Right kidney (tissue), 1 donor: ENCODE measurements at regions not wholly inside any gene's neighbourhood (a gene's known extent, or its start where the extent isn't known, plus 50 kb on each side); places are given as distances from the start of the nearest gene placed in this dataset.

Experiments
- DNase-seq: peaks from one replicate; pipeline ENCODE4 v3.0.0-alpha.2; 2016

DNA sequence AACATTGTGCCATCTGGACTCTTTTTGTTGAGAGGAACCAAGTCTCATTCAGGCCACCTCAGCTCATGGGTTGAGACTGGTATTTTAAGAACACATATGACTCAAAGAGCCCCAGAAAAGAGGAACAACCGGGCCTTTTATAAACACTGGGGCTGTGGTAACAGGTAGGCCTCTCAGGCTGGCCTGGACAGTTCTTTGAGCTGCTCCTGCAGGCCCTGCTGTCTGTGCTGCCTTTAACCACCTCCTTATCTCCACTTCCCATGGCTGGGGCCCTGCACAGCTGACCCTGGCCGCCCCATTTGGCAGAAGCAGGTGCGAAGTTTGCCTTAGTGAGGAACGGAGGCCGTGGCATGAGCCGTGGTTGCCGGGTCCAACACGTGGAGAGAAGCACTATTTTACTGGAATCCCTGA is 163.3 kb downstream of the RHOU start:
- no peak for DNase-seq

DNA sequence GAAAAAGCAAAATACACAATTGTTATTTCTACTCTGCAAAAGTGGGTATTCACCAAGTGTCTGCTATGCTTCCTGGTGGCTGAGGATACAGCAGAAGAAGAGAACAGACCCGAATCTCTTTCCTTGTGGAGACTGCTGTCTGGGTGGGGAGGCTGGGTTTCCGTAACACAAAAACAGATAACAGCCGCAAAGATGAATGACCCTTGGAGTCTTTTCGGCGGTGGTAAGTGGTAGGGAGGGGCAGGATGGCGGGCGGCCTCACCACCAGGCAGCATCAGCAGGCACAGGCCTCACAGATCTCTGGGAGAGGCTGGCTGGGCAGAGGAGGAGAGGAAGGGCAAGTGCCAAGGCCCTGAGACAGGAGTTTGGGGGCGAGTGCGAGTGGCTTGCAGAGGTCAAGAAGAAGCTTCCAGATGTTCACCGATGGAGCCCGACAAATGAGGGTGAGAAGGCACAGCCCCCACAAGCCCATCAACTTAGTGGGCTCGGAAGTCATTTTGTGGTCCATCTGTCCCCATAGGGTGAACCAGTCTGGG is 164.2 kb downstream of the RHOU start:
- no peak for DNase-seq

DNA sequence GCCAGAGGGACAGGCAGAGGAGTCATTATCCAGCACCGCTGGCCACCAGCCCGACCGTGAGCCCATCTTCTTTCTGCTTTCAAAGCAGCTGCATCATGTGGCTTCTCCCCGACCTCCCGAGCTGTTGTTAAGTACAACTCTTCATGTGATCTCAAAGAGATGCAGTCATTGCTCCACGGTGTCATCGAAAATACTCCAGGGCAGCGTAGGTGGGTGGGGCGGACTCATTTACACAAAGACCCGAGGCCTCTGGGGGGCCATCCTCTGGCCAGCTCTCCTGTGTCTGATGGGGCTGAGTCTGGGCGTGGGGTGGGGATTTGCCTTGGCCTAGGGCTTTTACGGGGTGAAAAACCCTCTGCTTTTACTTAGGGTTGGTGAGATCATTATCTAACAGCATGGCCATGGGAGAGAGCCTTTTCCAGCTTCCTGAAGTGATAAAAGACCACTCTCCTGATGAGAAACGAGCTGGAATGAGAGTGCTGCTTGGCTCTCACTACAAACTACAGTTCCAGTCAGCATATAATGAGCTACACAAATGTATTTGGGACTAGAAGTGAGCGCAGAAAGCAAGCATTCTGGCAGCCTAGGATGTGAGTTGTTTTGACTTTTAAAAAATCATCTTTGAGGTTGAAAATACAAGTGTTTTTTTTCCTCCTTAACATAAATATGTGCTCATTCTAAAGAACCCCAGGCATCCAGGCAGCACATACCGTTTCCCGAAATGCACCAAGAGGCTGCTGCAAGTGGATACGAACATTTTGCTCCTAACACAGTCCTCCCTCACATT is 165.0 kb downstream of the RHOU start:
- DNase-seq: no peak

DNA sequence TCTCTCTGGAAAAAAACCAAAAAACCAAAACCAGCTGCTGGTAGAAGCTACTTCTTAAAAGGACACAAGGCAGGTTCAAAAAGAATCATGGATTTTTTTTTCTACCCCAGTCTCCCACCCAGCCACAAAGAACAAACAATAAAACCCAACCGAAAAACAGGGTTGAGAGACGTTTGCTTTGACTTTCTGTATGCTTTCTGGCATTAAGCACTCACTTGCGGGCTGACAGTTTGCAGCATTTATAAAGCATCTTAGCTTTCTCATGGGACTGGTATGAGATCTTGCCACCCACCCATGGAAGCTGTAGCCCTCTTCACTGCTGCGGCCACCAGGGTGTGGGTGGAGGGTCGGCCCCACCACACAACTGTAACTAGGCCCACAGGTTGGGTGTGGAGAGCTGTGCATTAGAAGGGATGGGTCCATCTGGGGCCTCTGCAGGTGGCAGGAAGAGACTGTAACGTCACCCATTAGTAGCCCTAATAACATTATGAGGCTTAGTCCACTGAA is 165.7 kb downstream of the RHOU start:
- no peak for DNase-seq

DNA sequence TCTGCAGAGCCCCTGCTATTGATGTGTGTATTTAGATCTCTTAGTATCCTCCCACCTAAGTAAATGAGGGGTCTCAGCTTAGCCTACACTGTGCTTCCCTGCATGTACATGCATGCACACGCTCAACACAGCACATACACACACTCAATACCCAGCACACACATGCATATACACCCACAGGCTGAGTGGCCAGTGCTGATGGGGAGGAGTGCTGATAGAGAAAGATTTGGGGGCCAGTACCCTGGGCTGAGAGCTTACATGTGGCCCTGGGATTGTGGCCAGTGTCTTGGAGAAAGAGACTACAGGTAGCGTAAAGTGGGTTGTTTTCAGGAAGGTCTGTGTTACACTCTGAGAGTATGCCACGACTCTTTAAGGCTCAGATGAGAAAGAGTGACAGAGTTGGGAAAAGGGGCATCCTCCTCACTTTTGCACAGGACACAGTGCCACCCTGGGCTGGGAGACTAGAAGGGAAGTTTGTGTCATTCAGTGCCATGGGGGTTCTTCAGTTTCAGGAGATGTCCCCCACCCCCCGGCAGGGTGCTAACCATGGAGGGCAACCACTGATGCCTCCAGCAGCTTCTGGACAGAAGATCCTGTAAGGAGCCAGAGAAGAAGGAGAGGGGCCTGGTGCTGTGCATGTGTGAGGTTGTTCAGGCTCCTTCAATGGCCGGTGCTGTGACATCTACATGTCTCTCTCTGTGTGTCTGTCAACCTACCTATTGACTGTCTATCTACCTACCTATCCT is 166.8 kb downstream of the RHOU start:
- DNase-seq: no peak

DNA sequence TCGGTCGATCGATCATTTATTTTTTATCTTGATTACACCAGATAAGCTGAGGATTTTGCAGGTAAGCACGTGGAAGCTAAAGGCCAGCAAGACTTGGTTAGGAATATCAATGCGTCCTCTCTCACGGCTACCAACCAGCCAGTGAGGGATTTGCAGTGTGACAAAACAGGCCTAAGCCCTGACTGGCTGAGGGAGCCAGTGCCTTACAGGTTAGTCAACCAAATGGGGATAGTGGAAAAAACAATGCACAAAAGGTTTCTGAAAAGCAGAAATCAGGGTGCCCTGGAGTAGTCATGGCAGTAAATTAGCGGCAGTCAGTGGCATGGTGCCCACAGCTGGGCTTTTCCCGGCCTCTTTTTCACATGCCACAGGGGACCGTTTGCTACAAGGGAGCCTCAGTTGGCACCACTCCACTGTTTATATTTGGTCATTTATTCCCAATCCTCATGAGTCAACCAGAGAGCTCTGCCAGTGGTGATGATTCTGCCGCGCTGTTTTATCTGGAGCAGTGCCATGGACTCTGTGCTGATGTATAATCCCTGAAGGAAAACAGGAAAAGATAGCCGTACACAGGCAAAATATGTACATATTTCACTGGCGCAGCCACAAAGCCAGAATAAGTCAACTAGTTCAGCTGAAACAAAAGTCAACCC is 167.6 kb downstream of the RHOU start:
- no peak for DNase-seq

DNA sequence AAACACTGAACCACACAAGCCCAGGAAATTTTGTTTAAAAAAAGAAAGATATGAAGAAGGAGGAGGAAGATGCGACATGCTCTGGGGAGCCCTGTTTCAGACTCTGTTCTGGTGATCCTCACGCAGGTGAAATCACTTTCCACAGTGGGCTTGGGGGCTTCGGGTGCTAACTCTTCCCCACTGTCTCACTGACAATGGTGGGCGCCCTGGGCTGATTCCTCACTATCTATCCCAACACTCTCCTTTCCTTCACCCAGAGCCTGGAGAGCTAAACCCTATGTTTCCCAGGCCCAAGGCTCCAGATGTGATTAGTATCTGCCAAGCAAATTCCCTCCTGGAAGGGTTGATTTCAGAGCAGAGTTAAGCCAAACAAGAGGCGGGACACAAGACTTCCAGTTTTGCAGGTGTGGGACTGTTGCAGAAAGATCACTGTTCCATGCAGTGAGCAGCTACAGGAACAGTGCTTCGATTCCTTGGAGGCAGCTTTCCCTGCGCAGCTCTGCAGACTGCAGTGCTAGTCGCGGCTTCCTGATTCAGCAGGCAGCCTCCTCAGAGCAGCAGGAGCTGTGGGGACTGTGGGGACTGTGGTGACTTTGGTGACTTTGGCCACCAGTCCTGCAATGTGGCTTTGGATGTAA is 168.3 kb downstream of the RHOU start:
- DNase-seq: peak; percentile 14

DNA sequence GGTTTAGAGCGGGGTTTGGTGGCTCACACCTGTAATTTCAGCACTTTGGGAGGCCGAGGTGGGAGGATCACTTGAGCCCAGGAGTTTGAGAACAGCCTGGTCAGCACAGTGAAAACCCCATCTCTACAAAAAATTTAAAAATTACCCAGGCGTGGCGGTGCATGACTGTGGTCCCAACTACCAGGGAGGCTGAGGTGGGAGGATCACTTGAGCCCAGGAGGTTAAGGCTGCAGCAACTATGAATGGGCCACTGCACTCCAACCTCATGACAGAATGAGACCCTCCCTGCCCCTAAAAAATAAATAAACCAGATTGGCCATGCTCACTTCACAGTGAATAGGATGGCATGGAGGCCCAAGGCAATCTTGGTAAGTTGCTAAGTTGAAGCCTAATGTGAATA is 168.9 kb downstream of the RHOU start:
- DNase-seq: no peak

DNA sequence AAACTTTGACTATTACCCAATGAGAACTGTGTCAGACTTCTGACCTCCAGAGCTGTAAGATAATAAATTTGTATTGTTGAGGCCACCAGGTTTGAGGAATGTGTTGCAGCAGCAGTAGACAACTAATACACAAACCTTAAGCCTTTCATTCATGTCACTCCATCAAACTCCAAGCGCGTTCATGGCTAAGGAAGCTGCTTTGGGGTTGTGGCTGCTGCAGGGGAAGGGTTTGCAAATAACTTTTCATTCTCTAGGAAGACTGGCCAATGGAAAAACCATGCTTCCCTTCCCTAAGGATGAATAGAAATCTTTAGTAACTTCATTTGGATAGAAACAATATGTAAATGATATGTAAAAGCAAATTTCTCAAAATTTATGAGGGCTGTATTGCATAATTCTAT is 170.4 kb downstream of the RHOU start:
- no peak for DNase-seq

DNA sequence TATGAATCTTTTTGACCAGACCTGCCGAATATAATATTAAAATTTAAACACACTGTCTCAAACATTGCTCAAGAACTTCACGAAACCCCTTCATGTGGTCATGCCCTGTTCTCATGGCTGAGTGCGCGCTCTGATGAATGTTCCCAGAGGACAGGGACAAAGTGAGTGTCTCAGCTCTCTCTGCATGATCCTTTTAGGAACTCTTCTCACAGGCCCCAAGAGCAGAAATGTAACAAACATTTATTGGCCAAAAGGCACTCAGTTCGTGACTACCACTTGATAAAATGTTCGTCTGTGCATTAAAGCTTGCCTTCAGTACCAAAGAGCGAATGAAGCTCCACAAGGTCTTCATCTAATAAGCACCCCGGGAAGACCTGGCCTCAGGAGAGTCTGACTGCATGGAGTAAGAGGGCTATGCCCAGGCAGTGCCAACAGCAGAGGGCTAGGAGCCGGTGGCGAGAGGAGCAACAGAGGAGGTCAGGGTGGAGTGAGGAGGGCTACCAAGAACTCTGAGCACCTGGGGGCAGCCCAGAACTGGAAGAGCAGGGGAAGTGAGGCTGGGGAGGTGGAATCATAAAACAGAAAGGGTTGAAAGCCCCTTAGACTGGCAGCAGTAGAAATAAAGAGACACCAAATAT is 171.1 kb downstream of the RHOU start:
- DNase-seq: no peak

DNA sequence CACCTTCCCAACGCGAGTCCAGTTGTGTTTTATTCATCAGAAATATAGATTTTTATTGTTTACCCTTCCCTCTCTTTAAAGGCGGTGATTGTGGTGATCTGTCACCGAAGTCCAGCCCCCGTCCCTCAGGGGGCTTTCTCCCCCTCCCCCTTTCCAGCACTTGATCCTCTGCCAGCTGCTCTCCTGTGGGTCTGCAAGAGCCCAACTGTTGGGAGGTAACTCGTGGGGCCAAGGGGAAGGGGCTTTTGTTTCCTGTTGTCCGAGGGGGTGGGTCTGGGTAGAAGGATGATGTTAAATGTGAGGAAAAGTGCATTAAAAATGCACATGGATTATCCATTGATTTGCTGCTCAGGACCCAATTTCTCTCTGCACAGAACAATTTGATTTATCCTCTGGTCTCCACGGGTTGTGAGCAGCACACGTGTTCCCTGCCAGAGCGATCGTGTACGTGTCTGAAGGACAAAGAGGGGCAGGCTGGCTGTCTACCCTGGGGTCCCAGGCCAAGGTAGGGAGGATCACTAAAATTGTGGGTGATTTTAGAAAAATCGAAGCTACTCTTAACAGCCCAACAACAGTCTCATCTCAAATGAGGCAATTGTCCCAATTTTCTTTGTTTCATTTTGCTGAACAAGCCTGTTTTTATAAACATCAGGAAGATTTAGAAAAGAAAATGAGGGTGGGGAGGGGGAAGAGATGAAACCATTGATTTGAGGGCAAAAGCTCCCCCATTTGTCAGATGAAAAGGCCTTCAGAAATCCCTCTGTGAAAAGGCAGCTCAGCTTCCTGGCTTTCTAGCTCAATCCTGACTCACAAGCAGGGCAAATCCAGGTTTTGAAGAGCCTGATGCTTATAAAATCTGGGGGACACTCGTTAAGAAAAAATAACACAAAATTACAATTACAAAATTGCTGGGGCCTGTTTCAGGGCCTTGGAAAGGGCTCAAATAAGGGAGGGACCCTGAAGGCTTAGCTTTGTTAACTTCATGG is 176.2 kb downstream of the RHOU start:
- no peak for DNase-seq

DNA sequence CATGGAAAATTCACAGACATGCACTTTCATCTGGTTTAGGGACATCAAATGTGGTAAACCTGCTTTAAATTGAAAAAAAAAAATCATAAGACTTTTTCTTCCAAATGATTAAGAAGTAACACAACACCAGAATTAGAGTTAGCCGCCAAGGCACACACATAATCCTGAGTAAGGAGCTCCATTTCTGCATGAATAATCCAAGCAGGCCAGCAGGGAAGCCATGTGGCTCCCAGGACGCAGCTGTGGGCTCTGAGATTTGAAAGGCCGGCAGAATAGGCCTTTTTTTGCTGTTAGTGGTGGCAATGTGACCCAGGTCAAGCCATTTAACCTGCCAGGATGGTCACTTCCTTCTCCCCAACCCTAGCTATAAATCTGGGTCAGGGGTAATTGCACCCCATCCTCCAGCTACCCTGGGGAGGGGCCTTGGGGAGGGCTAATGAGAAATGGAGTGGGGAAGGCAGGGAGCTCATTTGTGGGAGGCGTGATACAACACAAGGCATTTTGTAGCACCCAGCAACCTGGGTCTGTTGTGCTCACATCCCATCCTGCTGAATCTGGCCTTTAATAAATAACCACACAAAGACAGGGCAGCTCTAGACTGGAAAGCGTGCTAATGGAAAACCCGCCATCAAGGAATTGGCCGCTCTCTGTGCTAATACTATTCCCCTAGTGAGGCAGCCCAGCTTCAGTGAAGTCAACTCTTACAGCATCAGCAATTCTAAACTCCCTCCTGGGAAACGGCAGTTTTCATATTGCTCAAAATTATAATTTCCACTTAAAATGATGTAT is 178.5 kb downstream of the RHOU start:
- DNase-seq: no peak

DNA sequence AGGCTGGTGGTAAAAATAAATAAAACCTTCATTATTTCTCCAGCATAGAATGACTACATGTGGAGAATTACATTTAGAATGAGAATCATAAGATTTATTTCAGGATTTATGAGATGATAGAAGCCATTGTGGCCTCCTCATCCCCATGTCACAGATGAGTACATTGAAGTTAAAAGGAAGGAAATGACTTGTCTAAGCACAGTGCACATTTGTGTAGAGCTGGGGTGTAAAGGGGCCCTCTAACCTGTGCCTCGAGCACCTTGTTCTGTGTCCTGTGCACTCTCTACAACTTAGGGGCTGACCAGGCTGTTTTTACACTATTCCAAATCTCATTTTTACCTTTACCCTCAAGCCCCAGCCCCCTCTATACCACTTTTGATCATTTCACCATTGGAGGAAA is 179.4 kb downstream of the RHOU start:
- DNase-seq: no peak

DNA sequence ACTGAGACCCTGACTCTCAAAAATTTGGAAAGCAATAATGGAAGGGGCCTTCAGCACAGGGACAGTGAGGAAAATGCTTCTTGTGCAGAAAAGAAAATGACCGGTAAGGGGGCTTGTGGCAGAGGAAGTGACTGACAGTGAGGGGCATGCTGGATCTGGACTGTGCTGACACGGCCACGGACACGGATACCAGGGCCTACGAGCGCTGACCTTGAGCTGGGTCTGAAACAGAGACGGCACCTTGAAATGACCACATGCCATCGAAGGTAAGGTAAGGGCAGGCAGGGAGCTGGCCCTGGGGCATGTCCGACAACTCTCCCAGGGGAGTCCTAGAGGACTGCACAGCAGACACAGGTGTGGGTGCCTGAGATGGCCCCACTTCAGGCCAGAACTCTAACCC is 182.1 kb downstream of the RHOU start:
- DNase-seq: no peak

DNA sequence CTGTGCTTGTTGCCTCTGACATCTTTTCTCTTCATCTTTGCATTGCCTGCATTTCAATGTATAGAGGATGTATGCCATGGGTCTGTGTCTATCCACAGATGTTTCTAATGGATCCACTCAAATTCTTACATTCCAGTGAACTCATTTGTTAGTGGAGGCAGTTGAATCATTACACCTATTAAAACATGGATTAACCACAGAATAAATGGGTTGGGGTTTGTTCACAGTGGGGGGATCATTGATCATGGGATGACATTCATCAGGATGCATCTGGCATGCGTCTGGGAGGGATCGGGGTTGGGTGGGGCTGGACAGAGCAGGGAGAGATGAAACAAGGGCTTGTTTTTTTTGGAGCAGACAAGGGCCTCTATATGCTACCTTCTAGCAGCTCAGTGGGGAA is 182.5 kb downstream of the RHOU start:
- no peak for DNase-seq

DNA sequence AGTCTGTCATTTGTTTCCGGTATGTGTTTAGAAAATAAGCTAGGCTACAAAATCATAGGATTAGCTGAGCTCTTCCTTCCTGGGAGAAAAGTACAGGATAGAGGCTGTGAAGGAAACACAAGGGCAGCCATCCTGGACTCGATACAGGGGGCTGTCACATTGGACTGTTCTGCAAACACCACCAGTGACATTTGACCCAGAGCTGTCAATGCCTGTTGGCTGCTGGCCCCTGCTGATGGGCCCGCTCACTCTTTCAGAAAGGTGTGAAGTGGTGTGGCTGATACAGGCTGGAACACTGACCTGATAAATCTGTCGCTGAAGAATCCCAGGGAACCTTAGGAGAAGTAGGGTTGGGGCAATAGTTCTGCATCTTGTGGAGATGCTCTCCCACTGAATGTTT is 183.1 kb downstream of the RHOU start:
- DNase-seq: no peak

DNA sequence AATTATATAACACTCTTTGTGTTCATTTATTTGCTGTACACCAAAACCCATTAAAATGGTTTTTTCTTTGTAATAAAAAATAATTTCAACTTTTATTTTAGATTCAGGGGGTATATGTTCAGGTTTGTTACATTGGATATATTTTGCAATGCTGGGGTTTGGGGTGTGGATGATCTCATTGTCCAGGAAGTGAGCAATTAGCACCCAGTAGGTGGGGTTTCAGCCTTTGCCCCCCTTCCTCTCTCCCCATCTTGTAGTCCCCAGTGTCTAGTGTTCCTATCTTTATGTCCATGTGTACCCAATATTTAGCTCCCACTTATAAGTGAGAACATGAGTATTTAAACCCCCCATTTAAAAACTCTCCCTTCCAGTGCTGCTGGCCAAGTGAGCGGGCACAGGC is 184.6 kb downstream of the RHOU start:
- no peak for DNase-seq

DNA sequence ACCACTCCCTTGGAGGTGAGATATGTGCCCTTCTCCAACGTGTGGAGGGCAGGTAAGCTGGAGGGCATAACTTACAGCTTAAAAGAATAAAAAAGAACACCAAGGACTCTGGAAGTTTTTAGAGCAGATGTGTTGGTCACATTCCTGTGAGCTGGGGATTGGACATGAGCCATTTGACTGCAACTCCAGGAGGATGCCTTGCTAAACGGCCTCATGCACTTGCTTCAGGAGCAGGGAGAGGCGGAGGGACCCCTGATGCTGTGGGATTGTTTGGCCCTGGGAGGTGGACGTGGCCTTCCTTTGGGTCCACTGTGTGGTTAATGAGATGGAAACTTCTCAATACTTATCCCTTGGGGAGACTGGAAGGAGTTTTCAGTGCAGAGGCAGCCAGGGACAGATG is 185.6 kb downstream of the RHOU start:
- DNase-seq: no peak

DNA sequence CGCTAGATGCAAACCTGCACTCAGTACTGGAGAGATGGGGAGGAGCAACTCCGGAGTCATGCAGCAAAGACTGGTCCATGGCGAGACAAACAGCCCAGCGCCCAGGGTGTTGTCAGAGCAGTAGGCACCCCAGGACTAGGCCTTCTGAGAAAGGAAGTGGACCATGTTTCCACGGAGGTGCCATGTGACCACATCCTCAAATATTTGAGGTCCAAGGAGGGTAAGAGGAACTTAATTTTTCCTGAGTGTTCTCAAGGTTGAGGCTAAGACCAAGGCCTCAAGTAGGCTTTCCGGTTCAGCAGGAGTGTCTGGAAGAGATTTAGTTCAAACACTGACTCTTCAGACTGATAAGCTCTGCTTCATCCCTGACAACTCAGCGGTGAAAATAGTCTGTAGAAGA is 186.2 kb downstream of the RHOU start:
- no peak for DNase-seq
